Tibial nerve (tissue), 4 donors: ENCODE measurements at regions not wholly inside any gene's neighbourhood (a gene's known extent, or its start where the extent isn't known, plus 50 kb on each side); places are given as distances from the start of the nearest gene placed in this dataset.

Source experiments
- CTCF ChIP-seq, 5 experiments: fragments of 200-600 bp in 3 of 5; fragments of 450-650 bp in 2 of 5; sonication (generic) in 3 of 5; IDR thresholded peaks; one replicate each; pipeline ENCODE4 v1.5.1; 2016 to 2019; ENCODE audit warnings: antibody characterized with exemption in 5 of 5, mild to moderate bottlenecking in 3 of 5, moderate library complexity in 2 of 5
- EP300 ChIP-seq, 2 donors: sonication (generic); formaldehyde crosslinking; IDR thresholded peaks; one replicate each; pipeline ENCODE4 v1.6.1; 2017; ENCODE audit warnings: antibody characterized with exemption in 2 of 2, mild to moderate bottlenecking in 1 of 2
- POLR2A ChIP-seq, 2 donors: fragments of 450-650 bp; IDR thresholded peaks; one replicate each; pipeline ENCODE4 v1.6.1; 2017; ENCODE audit warnings: antibody characterized with exemption in 2 of 2, mild to moderate bottlenecking in 2 of 2, moderate library complexity in 2 of 2

GRCh38 chrX:98924511-98924910, 1485.6 kb downstream of the PCDH19 start:
- no peak for TF ChIP-seq CTCF (IDR thresholded peaks at IDR 0.05)
- TF ChIP-seq EP300 (IDR thresholded peaks at IDR 0.05): no peak
- no peak for TF ChIP-seq POLR2A (IDR thresholded peaks at IDR 0.05)
